Neuronal stem cell (in vitro differentiated cells): ENCODE measurements at regions not wholly inside any gene's neighbourhood (a gene's known extent, or its start where the extent isn't known, plus 50 kb on each side); places are given as distances from the start of the nearest gene placed in this dataset.

ENCODE experiments used
- DNase-seq: peaks from one replicate; pipeline ENCODE4 v3.0.0-alpha.2; 2013; ENCODE audit warnings: low spot score
- H2AFZ ChIP-seq: one replicate; pipeline ENCODE4 v1.6.1; 2013; ENCODE audit warnings: mild to moderate bottlenecking, low read length, inconsistent platforms
- H2AK5ac ChIP-seq: 2 replicates; pipeline ENCODE4 v1.6.1; 2013; ENCODE audit warnings: low read depth, mild to moderate bottlenecking, inconsistent platforms, low read length, moderate library complexity, mixed read lengths
- H2BK120ac ChIP-seq: 2 replicates; pipeline ENCODE4 v1.6.1; 2013; ENCODE audit warnings: low read depth, mild to moderate bottlenecking, inconsistent platforms, low read length, moderate library complexity, mixed read lengths
- H2BK12ac ChIP-seq: one replicate; pipeline ENCODE4 v1.6.1; 2013; ENCODE audit warnings: low read length, inconsistent platforms
- H2BK15ac ChIP-seq: 2 replicates; pipeline ENCODE4 v1.6.1; 2013; ENCODE audit warnings: mild to moderate bottlenecking, low read length, inconsistent platforms, mixed read lengths
- H2BK5ac ChIP-seq: one replicate; pipeline ENCODE4 v1.6.1; 2013; ENCODE audit warnings: inconsistent platforms, mild to moderate bottlenecking, low read length, moderate library complexity
- H3K14ac ChIP-seq: one replicate; pipeline ENCODE4 v1.6.1; 2013; ENCODE audit warnings: low read length, inconsistent platforms
- H3K18ac ChIP-seq: 2 replicates; pipeline ENCODE4 v1.6.1; 2013; ENCODE audit warnings: low read length, inconsistent platforms
- H3K23ac ChIP-seq: 2 replicates; pipeline ENCODE4 v1.6.1; 2013; ENCODE audit warnings: low read depth, mild to moderate bottlenecking, mixed read lengths, low read length, inconsistent platforms; ENCODE audit not compliant: poor library complexity
- H3K27ac ChIP-seq: replicated peaks from 3 replicates; pipeline ENCODE4 v1.5.1; 2013; ENCODE audit warnings: low read length, inconsistent platforms
- H3K27me3 ChIP-seq, 3 experiments: 2 replicates each; pipeline ENCODE4 v1.6.1; 2013; ENCODE audit warnings: low read length in 3 of 3, mild to moderate bottlenecking in 2 of 3, inconsistent platforms in 1 of 3, low read depth in 1 of 3, mixed read lengths in 1 of 3, moderate library complexity in 1 of 3; ENCODE audit not compliant: control insufficient read depth in 3 of 3, insufficient read depth in 3 of 3
- H3K36me3 ChIP-seq, 2 donors: replicated peaks in 1 of 2; 2 replicates each; pipeline ENCODE4 v1.6.1; 2013; ENCODE audit warnings: low read length in 2 of 2; ENCODE audit not compliant: control insufficient read depth in 2 of 2, insufficient read depth in 2 of 2
- H3K4ac ChIP-seq: 2 replicates; pipeline ENCODE4 v1.6.1; 2013; ENCODE audit warnings: inconsistent platforms, mild to moderate bottlenecking, low read length, moderate library complexity
- H3K4me1 ChIP-seq, 2 donors: 1 replicate in 1 of 2; 2 replicates in 1 of 2; pipeline ENCODE4 v1.6.1; 2013; ENCODE audit warnings: low read length in 2 of 2, low read depth in 1 of 2; ENCODE audit not compliant: control insufficient read depth in 2 of 2, insufficient read depth in 1 of 2
- H3K4me2 ChIP-seq: one replicate; pipeline ENCODE4 v1.6.1; 2013; ENCODE audit warnings: mild to moderate bottlenecking, low read length, inconsistent platforms; ENCODE audit not compliant: insufficient read depth, poor library complexity, severe bottlenecking
- H3K4me3 ChIP-seq, 2 donors: 2 replicates each; pipeline ENCODE4 v1.5.1; 2013; ENCODE audit warnings: low read length in 2 of 2, mild to moderate bottlenecking in 2 of 2, inconsistent platforms in 1 of 2, moderate library complexity in 1 of 2
- H3K79me1 ChIP-seq: one replicate; pipeline ENCODE4 v1.6.1; 2013; ENCODE audit warnings: low read depth, mild to moderate bottlenecking, inconsistent platforms, low read length, moderate library complexity
- H3K9ac ChIP-seq: one replicate; pipeline ENCODE4 v1.6.1; 2013; ENCODE audit warnings: mild to moderate bottlenecking, low read depth, low read length, inconsistent platforms; ENCODE audit not compliant: poor library complexity
- H3K9me3 ChIP-seq, 2 donors: replicated peaks in 1 of 2; 2 replicates each; pipeline versions ENCODE3 to v1.6.1; 2013; ENCODE audit warnings: low read length in 2 of 2, mild to moderate bottlenecking in 2 of 2, inconsistent platforms in 1 of 2, low read depth in 1 of 2, mixed read lengths in 1 of 2, moderate library complexity in 1 of 2; ENCODE audit not compliant: control insufficient read depth in 2 of 2, insufficient read depth in 1 of 2
- H4K8ac ChIP-seq: one replicate; pipeline ENCODE4 v1.6.1; 2013; ENCODE audit warnings: low read depth, mild to moderate bottlenecking, inconsistent platforms, low read length, moderate library complexity
- H4K91ac ChIP-seq: one replicate; pipeline ENCODE4 v1.6.1; 2013; ENCODE audit warnings: low read length, low read depth, mild to moderate bottlenecking, inconsistent platforms; ENCODE audit not compliant: poor library complexity
- WGBS, 2 donors: extraction: QIAGEN DNeasy Blood & Tissue Kit; methylation state at CpG; one replicate each; pipeline ENCODE4 v1.1.7; 2013; ENCODE audit warnings: missing lambda C conversion rate in 2 of 2, mixed read lengths in 1 of 2; ENCODE audit not compliant: insufficient read length in 2 of 2, insufficient replicate concordance in 1 of 2; ENCODE audit errors: extremely low coverage in 2 of 2; 5-methylcytosine and 5-hydroxymethylcytosine counted together

- WGBS, 2 donors, result no CpG with 5 or more reads among the region's 3 CpGs
Measured at GRCh38 chrX:45497290-45497689, 296.6 kb upstream of the DIPK2B start.

GRCh38 chrX:45485719-45486118, 285.0 kb upstream of the DIPK2B start:
- Histone ChIP-seq H3K4me2 (no peak overlapping the region), H3K27me3 (no peaks in the 10 kb centered on the region), H2AFZ (no peak overlapping the region), H2BK12ac (no peak overlapping the region), H3K14ac (no peak overlapping the region), H3K4me1 (no peaks in the 10 kb centered on the region), H3K79me1 (no peaks in the 10 kb centered on the region), H3K23ac (no peak overlapping the region), H3K36me3 (no peaks in the 10 kb centered on the region), H3K4me3 (no peak overlapping the region), H2BK120ac (no peak overlapping the region), H4K8ac (no peak overlapping the region), H2BK5ac (no peak overlapping the region), H3K9me3 (no peaks in the 10 kb centered on the region), H3K27ac (no peak overlapping the region), H4K91ac (no peak overlapping the region), H3K4ac (no peak overlapping the region), H3K9ac (no peak overlapping the region), H2AK5ac (no peak overlapping the region), H3K18ac (no peak overlapping the region), H2BK15ac (no peak overlapping the region)
- no CpG with 5 or more reads among the region's 1 CpG for WGBS, 2 donors
- DNase-seq, result no peak

More at GRCh38 chrX:45497290-45497689, 296.6 kb upstream of the DIPK2B start:
- Histone ChIP-seq H2AFZ (no peak overlapping the region), H2BK120ac (no peak overlapping the region), H4K8ac (no peak overlapping the region), H3K9ac (no peak overlapping the region), H3K36me3 (no peaks in the 10 kb centered on the region), H3K27ac (no peak overlapping the region), H3K18ac (no peak overlapping the region), H3K23ac (no peak overlapping the region), H4K91ac (no peak overlapping the region), H3K4ac (no peak overlapping the region), H3K4me1 (no peaks in the 10 kb centered on the region), H2BK5ac (no peak overlapping the region), H3K4me2 (no peak overlapping the region), H3K4me3 (no peak overlapping the region), H3K9me3 (peaks cover 0 to 2% of the 10 kb centered on the region in 2 donors), H3K14ac (no peak overlapping the region), H3K79me1 (no peaks in the 10 kb centered on the region), H2AK5ac (no peak overlapping the region), H3K27me3 (no peaks in the 10 kb centered on the region), H2BK12ac (no peak overlapping the region), H2BK15ac (no peak overlapping the region)
- DNase-seq, result no peak

- Histone ChIP-seq H3K36me3 (no peaks in the 10 kb centered on the region), H3K18ac (no peak overlapping the region), H3K4ac (no peak overlapping the region), H3K27me3 (peaks cover 0 to 2% (median 0%) of the 10 kb centered on the region in 3 experiments), H3K14ac (no peak overlapping the region), H2AFZ (no peak overlapping the region), H2BK120ac (no peak overlapping the region), H2BK12ac (no peak overlapping the region), H4K8ac (no peak overlapping the region), H3K4me2 (no peak overlapping the region), H4K91ac (no peak overlapping the region), H3K23ac (no peak overlapping the region), H2BK5ac (no peak overlapping the region), H3K27ac (no peak overlapping the region), H3K9me3 (no peaks in the 10 kb centered on the region), H2AK5ac (no peak overlapping the region), H3K4me3 (no peak overlapping the region), H3K4me1 (no peaks in the 10 kb centered on the region), H2BK15ac (no peak overlapping the region), H3K79me1 (no peaks in the 10 kb centered on the region), H3K9ac (no peak overlapping the region)
- no CpG with 5 or more reads among the region's 4 CpGs for WGBS, 2 donors
- DNase-seq, result no peak
Measured at GRCh38 chrX:45479835-45480422, 279.3 kb upstream of the DIPK2B start.

GRCh38 chrX:45479196-45479834, 278.6 kb upstream of the DIPK2B start:
- Histone ChIP-seq H2BK120ac (no peak overlapping the region), H2AK5ac (no peak overlapping the region), H3K4me3 (no peak overlapping the region), H3K4ac (no peak overlapping the region), H3K36me3 (no peaks in the 10 kb centered on the region), H2BK12ac (no peak overlapping the region), H3K79me1 (no peaks in the 10 kb centered on the region), H2BK5ac (no peak overlapping the region), H3K14ac (no peak overlapping the region), H3K4me1 (no peaks in the 10 kb centered on the region), H3K23ac (no peak overlapping the region), H3K9ac (no peak overlapping the region), H4K8ac (no peak overlapping the region), H3K27me3 (peaks cover 0 to 2% (median 0%) of the 10 kb centered on the region in 3 experiments), H3K27ac (no peak overlapping the region), H2BK15ac (no peak overlapping the region), H2AFZ (no peak overlapping the region), H3K18ac (no peak overlapping the region), H3K4me2 (no peak overlapping the region), H4K91ac (no peak overlapping the region), H3K9me3 (no peaks in the 10 kb centered on the region)
- no CpG with 5 or more reads among the region's 4 CpGs for WGBS, 2 donors
- no peak for DNase-seq
